Stomach (tissue), 4 donors: ENCODE measurements at regions not wholly inside any gene's neighbourhood (a gene's known extent, or its start where the extent isn't known, plus 50 kb on each side); places are given as distances from the start of the nearest gene placed in this dataset.

ENCODE experiments used
- CTCF ChIP-seq, 7 experiments: fragments of 450-650 bp in 4 of 7; fragments of 200-600 bp in 3 of 7; sonication (generic) in 3 of 7; IDR thresholded peaks; one replicate each; pipeline ENCODE4 v1.5.1; 2016 to 2019; ENCODE audit warnings: antibody characterized with exemption in 7 of 7, control low read depth in 2 of 7, mild to moderate bottlenecking in 1 of 7
- EP300 ChIP-seq: sonication (generic); formaldehyde crosslinking; IDR thresholded peaks from one replicate; pipeline ENCODE4 v1.6.1; 2017; ENCODE audit warnings: antibody characterized with exemption
- POLR2A ChIP-seq, 4 donors: fragments of 450-650 bp; IDR thresholded peaks; one replicate each; pipeline ENCODE4 v1.6.1; 2016; ENCODE audit warnings: antibody characterized with exemption in 4 of 4, control low read depth in 2 of 4, mild to moderate bottlenecking in 1 of 4, moderate library complexity in 1 of 4
- POLR2AphosphoS5 ChIP-seq, 3 donors: sonication (generic); formaldehyde crosslinking; IDR thresholded peaks; one replicate each; pipeline ENCODE4 v1.6.1; 2016; ENCODE audit warnings: antibody characterized with exemption in 3 of 3

GRCh38 chr6:91185072-91185471, 598.2 kb upstream of the MAP3K7 start:
- no peak for TF ChIP-seq CTCF (IDR thresholded peaks at IDR 0.05)
- no peak for TF ChIP-seq POLR2AphosphoS5 (IDR thresholded peaks at IDR 0.05)
- TF ChIP-seq POLR2A (IDR thresholded peaks at IDR 0.05), result no peak
- TF ChIP-seq EP300, result no peak
